A172 (cell line): ENCODE measurements at regions not wholly inside any gene's neighbourhood (a gene's known extent, or its start where the extent isn't known, plus 50 kb on each side); places are given as distances from the start of the nearest gene placed in this dataset.

ENCODE experiments used
- DNase-seq: peaks from one replicate; pipeline ENCODE4 v3.0.0-alpha.2; 2015; ENCODE audit warnings: low spot score

GRCh38 chr22:47588578-47588960 lies 826.1 kb downstream of the TBC1D22A start:
- DNase-seq = no peak

DNA sequence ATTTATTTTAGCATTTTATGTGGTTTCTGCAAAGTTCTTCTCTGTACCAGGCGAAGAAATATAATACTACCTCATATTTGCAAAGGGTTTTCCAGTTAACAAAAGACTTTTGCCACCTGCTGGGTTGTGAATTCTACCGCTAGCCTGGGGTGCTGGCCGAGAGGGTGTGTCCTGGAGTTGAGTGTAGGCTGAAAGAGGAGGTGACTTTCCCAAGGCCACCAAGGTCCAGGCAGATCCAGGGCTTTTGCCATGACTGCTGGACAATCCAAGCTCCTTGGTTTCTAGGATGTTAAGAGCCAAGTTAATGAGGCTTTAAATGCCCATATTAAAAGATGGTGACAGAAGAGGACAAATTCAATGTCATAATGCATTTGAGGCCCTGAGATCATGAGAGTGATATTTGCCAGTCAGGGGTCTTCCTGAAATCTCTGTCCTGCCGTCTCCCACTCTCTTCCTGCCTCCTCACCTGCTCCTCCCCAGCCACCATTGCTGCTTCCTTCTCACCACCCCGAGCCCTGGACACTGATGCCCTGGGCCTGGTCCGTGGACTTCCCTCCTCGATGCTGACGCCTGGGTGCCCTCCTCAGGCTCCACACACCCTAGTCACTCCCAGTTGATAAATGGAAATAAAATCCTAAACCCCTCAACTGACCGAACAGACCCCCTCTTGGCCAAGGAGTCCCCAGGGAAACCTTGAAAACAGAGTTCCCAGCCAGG lies 825.6 kb downstream of the TBC1D22A start:
- DNase-seq = no peak

GRCh38 chr22:47587361-47587760 lies 824.9 kb downstream of the TBC1D22A start:
- no peak for DNase-seq

DNA sequence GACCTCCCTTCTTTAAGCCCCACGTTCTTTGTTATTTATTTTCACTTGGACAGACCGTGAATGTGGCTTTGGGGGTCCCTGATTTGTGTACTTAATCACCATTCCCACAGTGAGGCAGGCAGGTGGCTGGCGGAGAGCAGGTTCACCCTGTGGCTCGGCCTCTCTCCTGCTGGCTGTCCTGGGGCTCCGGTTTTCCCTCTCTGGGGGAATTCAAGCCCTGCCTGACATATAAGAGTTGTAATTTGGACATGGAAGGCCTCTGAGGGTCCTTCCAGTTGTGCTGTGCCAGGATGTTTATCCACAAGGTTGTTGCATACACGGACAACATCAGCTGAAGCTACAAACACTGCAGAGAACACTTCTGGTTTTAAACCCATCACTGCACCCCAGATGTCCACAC lies 824.5 kb downstream of the TBC1D22A start:
- DNase-seq = no peak

DNA sequence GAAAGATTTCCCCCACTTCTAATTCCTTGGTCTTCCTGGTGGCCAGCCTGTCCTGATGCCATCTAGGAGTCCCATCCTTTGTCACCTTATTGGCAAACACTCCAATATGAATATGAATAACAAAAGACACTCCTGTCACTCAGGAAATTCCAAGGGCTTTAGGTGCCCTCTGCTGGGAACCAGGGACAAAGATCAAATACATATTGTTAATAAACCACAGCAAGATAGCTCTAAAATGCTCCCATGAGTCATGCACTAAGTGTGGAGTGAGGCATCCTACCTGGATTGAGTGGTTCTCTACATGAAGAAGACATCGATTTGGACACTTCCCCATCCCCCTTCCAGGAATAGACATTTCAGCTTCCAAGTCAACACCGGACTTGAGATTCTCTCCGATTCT lies 823.6 kb downstream of the TBC1D22A start:
- DNase-seq = no peak

DNA sequence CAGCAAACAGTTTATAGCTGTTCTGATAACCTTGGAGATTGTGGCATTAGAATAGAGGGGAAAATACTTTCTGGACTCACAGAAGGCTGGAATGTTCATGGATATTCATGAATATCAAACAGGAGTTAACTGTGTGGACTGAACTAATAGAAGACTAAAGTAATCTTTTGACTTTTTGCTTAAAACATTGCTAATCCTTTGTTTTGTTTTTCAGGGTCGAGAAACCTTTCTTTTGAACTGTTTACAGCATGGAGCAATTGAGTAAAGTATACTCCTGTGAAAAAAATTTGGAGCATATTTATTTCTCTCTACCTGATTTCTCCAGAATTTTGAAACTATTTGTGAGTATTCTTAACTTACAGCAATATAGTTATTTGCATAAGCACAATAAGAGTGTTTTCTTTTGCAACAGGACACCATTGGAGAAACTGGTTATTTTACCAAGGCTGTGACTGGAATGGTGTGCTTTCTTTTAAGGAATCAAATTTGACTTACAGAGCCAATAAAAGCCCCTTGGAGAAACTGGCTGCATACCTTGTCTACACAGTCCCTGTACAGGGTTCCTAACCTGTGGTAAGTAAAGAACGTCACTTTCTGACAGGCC lies 821.6 kb downstream of the TBC1D22A start:
- no peak for DNase-seq

- DNase-seq = no peak
These were observed 819.6 kb downstream of the TBC1D22A start for GRCh38 chr22:47582067-47582466.

DNA sequence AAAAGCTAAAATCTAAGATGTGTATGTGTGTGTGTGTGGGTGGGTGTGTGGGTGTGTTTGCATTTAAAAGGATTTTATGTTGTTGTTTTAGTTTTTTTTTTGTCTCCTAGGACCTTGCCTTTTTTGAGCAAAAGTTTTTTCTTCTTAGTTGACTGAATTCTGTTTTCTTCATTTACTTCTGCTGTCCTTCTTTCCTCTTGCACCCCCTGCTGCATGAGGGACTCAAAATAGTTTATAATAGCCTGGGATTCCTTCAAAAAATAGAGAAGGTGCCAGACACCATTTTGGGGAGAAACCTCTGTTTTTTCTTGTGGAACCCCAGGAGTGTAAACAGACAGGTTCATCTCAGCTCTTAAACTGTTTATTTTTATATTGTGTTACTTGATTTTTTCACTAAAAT lies 817.7 kb downstream of the TBC1D22A start:
- DNase-seq = no peak

DNA sequence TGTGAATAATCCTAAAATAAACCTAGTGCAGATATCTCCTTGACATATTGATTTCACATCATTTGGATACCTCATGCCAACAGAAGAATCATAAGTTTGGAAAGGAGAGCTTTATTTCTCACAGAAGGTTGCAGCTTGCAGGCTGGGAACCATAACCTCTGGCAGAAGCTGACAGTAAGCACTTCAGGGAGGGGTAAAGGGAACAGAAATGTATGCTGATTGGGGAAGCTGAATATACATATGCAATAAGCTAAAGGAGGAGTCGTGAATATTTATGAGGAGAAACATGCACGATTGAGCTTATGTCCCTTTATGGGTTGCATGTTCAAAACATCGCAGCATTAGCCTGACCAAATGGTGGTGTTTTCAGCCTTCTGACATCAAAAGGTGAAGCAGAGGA lies 814.5 kb downstream of the TBC1D22A start:
- no peak for DNase-seq

DNA sequence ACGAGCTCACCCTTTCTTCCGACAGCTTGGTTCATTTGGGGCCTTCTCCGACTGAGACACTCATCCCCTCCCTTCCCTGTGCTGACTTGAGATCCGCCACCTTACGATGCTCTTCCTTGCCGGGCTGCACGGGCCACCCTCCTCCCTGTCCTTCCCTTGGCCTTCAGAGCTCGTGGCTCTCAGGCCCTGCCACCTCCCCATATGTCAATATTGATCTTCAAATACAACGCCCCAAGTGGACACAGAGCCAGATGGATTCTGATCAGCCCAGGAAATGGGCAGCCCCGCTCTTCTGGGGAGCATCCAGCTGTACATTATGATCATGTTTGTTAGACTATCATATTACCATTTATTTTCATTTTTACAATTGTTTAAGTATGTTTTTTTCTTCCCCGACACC lies 812.8 kb downstream of the TBC1D22A start:
- no peak for DNase-seq

- DNase-seq = no peak
These were observed 812.1 kb downstream of the TBC1D22A start for GRCh38 chr22:47574556-47574955.

DNA sequence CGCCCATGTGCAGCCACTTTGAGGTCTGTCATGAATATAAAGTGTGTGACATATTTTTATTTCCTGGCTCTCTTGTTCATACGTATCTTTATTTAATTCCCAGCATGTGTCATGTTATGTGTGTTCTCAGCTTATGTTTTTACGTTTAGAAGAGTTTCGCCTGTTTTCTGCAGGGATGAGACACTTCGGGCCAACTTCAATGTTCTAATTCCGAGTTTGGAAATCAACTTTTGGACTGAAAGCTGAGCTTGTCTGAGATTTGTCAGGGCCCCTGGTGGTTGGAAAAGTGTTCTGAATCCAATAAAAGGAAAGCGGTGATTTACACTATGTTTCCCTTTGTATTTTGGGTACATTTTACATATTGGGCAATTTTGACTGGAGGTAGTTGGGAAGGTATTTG lies 810.7 kb downstream of the TBC1D22A start:
- DNase-seq = no peak

DNA sequence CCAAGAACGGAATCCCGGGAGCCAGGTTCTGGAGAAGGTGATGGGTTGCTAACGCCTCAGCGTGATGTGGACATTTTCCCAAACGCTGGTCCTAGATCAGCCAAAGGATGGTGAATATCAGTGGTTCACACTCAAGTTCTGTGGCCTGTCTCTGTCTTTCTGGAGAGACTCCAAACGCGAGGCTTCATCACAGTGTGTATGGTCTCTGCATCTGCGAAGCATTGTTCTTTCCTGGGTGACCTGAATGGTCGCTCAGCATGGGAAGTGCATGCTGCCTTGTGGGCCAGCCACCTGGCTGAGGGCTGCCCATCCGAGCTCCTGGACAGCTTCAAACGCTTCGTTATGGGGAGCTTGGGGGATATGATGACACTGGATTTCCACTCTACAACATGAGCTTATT lies 810.0 kb downstream of the TBC1D22A start:
- DNase-seq = no peak

DNA sequence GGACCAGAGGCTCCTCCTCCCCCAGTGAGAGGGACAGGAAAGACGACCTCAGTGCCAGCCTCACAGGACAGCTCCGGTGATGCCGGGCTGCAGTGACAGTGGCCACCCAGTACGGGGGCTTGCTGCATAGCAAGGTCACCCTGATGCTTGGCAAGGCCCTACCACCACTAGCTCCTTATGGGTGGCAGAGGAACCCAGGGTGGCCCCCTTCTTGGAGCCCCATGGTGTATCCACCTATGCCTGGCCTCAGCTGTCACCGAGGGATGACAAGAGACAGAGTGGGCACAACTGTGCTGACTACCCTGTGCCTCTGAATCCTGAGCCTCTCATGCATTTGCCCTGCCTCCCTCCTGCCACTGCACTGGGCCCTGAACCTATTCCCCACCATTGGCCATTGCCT lies 809.2 kb downstream of the TBC1D22A start:
- DNase-seq = no peak

DNA sequence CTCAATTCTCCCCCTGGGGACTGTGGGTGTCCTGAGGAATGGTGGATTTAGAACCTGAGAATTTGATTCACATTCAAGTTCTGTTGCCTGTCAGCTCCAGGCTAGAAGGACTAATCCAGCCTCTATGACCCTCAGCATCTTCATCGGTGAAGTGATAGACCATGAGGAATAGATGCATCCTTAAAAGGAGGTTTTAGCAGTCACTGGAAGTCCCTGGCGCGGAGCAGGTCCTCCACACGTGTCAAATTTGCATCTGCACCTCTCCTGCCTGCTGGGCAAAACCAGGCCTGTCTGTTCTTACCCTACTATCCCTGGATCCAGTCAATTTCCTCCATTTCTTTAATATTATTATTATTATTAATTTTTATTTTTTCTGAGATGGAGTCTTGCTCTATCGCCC lies 808.4 kb downstream of the TBC1D22A start:
- DNase-seq = no peak

GRCh38 chr22:47570300-47570685 lies 807.8 kb downstream of the TBC1D22A start:
- DNase-seq = no peak

DNA sequence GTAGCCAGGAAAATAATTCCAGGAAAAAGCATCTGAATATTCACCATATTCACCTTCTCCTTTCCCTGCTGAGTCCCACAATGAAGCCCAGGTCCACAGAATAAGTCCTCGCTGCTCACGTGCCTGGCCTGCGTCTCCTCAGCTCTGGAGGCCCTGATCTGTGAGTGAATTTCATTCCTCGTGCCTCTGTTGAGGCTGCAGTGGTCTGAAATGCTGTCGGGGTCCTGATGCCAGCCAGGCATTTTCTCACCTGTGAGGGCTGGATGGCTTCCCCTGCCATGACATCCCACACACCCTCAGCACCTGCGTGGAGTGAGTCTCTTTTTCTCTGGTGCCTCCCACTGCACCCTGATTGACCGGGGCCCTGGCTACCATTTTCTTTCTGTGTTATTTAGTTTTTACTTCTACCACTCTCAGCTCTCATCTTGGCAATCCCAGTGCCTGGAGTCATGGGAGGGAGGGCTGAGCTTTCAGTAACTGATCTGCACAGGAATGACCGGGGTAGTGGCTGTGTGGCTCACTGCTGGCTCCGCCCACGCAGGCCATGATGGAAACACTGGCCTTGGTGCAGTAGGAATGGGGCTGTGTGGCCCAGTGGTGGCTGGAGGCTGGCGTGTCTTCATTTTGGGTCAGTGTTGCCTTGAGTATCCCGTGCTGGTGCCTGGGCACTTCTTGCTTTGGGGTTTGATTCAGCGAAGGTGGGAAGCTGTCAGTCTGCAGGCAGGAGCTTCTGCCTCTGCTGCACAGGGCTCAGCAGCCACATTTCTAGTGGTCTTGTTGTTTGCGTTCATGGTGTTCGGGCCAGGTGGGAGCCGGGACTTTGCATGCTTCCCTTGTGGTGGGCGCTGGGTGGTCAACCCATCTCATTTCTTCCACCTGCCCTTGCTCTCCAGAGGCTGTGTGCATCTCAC lies 807.2 kb downstream of the TBC1D22A start:
- no peak for DNase-seq

DNA sequence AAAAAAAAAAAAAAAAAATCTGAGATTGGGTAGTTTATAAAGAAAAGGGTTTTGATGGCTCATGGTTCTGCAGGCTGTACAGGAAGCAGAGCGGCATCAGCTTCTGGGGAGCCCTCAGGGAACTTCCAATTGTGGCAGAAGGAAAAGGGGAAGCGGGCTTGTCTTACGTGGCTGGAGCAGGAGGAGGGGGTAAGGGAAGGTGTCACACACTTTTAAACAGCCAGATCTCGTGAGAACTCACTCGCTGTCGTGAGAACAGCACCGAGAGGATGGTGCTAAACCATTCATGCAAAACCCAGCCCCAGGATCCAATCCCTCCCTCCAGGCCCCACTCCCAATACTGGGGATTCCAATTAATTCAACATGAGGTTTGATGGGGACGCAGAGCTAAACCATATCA lies 806.2 kb downstream of the TBC1D22A start:
- DNase-seq = no peak

- no peak for DNase-seq
These were observed 805.0 kb downstream of the TBC1D22A start for GRCh38 chr22:47567126-47568090.

DNA sequence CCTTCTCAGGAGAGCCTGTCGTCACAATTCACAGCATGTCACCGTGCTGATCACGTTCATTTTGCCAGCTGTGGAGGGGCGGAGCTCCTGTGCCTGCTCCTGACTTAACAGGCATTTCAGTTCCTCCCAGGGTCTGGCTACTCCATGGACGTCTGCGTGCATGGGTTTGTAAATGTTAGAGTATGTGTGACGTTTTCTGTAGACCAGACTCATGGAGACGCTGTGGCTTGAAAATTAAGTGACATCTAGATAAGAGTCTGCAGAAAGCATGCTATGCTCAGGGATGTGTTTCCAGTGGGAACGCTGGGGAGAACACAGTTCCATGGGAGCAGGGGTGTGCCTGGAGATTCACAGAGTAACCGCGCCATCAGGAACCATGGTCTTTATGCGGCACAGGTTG lies 804.0 kb downstream of the TBC1D22A start:
- no peak for DNase-seq

- no peak for DNase-seq
These were observed 803.2 kb downstream of the TBC1D22A start for GRCh38 chr22:47565607-47566006.
